Prostate gland (tissue), 2 donors: ENCODE measurements at regions not wholly inside any gene's neighbourhood (a gene's known extent, or its start where the extent isn't known, plus 50 kb on each side); places are given as distances from the start of the nearest gene placed in this dataset.

Experiments used
- CTCF ChIP-seq, 4 experiments: fragments of 200-600 bp in 2 of 4; fragments of 450-650 bp in 2 of 4; sonication (generic) in 2 of 4; IDR thresholded peaks; 1 replicate in 3 of 4; 2 replicates in 1 of 4; pipeline ENCODE4 v1.5.1; 2016 to 2019; ENCODE audit warnings: antibody characterized with exemption in 4 of 4, mild to moderate bottlenecking in 2 of 4, moderate library complexity in 2 of 4
- POLR2A ChIP-seq: fragments of 450-650 bp; IDR thresholded peaks from one replicate; pipeline ENCODE4 v1.6.1; 2016; ENCODE audit warnings: antibody characterized with exemption, mild to moderate bottlenecking

GRCh38 chr5:163357636-163358035 lies 79.8 kb upstream of the CCNG1 start:
- no peak for TF ChIP-seq POLR2A
- TF ChIP-seq CTCF (IDR thresholded peaks at IDR 0.05) = no peak
